Mammary epithelial cell (primary cell): ENCODE measurements at regions not wholly inside any gene's neighbourhood (a gene's known extent, or its start where the extent isn't known, plus 50 kb on each side); places are given as distances from the start of the nearest gene placed in this dataset.

ENCODE experiments used
- CTCF ChIP-seq, 2 donors: IDR thresholded peaks in 1 of 2; conservative IDR thresholded peaks in 1 of 2; 2 replicates each; pipeline ENCODE4 v1.5.1; 2011 to 2012; ENCODE audit warnings: inconsistent platforms in 2 of 2, low read length in 2 of 2, mild to moderate bottlenecking in 2 of 2, control low read depth in 1 of 2, low read depth in 1 of 2; ENCODE audit not compliant: insufficient read depth in 1 of 2; ENCODE audit errors: extremely low read depth in 1 of 2
- EZH2 ChIP-seq: IDR thresholded peaks from 2 replicates; pipeline ENCODE4 v1.6.1; 2012; ENCODE audit warnings: low read length, inconsistent platforms, borderline replicate concordance

- TF ChIP-seq CTCF (conservative IDR thresholded peaks at IDR 0.05 in 1 of 2, IDR thresholded peaks at IDR 0.05 in 1 of 2; ENCODE audit: extremely low read depth in 1 of 2, insufficient read depth in 1 of 2, low read depth in 1 of 2, low read length in 2 of 2) (no peak), EZH2 (no peak)
These were observed 73.0 kb upstream of the TSHZ2 start for GRCh38 chr20:52899041-52899608.
